ENCODE measurements at regions not wholly inside any gene's neighbourhood (a gene's known extent, or its start where the extent isn't known, plus 50 kb on each side); places are given as distances from the start of the nearest gene placed in this dataset.
"Not testable (repeated sequence)": the region's sequence is repeated elsewhere in the genome, so short reads cannot be mapped to it uniquely, and the experiment has no call there.

DNA sequence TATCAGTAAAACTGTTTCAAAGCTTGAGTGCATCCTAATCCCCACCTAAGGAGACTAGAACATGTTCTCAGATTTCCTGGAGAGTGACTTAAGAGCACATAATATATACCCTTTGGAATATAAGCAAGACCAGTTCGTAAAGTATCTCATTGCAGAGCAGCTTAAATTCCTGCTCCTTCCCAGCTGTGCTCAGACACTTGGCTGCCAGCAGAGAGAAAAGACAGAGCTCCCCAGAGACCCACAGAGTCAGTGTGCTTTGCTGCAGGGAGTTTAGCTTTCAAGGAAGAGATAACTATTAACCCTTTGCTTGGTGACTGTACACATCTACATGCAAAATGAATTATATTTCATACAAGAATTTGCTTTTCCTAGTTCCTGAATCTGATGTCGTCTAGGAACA, 338.1 kb upstream of the ARHGEF26 start:
- peak; percentile 44 for DNase-seq
- H3K27ac Mint-ChIP-seq (ENCODE audit: unreplicated experiment), result peak overlapping the region; percentile 26
- TF ChIP-seq, protein P1, sequence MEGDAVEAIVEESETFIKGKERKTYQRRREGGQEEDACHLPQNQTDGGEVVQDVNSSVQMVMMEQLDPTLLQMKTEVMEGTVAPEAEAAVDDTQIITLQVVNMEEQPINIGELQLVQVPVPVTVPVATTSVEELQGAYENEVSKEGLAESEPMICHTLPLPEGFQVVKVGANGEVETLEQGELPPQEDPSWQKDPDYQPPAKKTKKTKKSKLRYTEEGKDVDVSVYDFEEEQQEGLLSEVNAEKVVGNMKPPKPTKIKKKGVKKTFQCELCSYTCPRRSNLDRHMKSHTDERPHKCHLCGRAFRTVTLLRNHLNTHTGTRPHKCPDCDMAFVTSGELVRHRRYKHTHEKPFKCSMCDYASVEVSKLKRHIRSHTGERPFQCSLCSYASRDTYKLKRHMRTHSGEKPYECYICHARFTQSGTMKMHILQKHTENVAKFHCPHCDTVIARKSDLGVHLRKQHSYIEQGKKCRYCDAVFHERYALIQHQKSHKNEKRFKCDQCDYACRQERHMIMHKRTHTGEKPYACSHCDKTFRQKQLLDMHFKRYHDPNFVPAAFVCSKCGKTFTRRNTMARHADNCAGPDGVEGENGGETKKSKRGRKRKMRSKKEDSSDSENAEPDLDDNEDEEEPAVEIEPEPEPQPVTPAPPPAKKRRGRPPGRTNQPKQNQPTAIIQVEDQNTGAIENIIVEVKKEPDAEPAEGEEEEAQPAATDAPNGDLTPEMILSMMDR (IDR thresholded peaks at IDR 0.05; ENCODE audit: partially characterized antibody, unreplicated experiment), result no peak

DNA sequence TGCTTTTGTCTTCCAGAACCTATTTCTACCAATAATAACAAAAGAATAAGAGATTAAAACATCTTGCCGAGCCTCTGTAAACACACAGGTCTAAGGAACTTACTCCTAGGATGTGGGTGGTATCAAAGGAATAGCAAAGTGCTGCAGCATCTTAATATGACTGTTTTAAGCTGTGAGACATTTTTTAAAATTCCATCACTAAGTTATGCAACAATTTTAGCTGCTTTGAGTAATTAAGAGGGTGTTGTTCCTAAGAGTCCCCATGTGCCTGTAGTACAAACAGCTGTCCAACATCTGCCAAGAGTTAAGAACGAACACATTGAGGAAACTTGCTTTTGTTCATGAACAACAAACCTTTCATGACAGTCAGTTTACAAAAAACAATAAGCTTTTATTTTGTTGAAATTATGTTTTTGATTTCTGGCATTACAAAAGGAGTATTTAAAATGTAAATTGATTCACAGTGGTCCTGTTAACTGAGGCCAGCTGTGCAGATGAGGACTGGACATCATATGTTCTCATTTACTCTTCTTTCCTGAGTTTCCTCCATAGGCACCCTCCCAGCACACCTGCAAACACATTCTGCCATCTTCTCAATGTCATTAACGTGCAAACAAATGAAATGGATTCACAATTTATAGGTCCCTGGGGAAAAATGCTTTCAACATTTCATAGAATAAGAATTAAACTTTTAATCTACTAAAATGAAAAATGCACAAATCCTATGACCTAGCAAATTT, 337.3 kb upstream of the ARHGEF26 start:
- H3K27me3 Mint-ChIP-seq (ENCODE audit: unreplicated experiment), result peaks cover 3% of the 10 kb centered on the region
- no peak overlapping the region for H3K27ac Mint-ChIP-seq (ENCODE audit: unreplicated experiment)
- H3K4me3 Mint-ChIP-seq (ENCODE audit: unreplicated experiment), result no peak overlapping the region
- TF ChIP-seq, protein P1 (IDR thresholded peaks at IDR 0.05; ENCODE audit: partially characterized antibody, unreplicated experiment), result no peak
- no peak for DNase-seq
- H3K4me1 Mint-ChIP-seq (ENCODE audit: low read depth, unreplicated experiment), result peaks cover 11% of the 10 kb centered on the region
- peaks cover 3% of the 10 kb centered on the region for H3K9me3 Mint-ChIP-seq (ENCODE audit: unreplicated experiment)
- H3K36me3 Mint-ChIP-seq (ENCODE audit: unreplicated experiment), result no peaks in the 10 kb centered on the region

More for the DNA sequence above, 338.1 kb upstream of the ARHGEF26 start:
- peaks cover 11% of the 10 kb centered on the region for H3K4me1 Mint-ChIP-seq (ENCODE audit: low read depth, unreplicated experiment)
- H3K4me3 Mint-ChIP-seq (ENCODE audit: unreplicated experiment), result peak overlapping the region; percentile 14
- peaks cover 3% of the 10 kb centered on the region for H3K27me3 Mint-ChIP-seq (ENCODE audit: unreplicated experiment)
- H3K9me3 Mint-ChIP-seq (ENCODE audit: unreplicated experiment), result peaks cover 3% of the 10 kb centered on the region
- H3K36me3 Mint-ChIP-seq (ENCODE audit: unreplicated experiment), result no peaks in the 10 kb centered on the region

DNA sequence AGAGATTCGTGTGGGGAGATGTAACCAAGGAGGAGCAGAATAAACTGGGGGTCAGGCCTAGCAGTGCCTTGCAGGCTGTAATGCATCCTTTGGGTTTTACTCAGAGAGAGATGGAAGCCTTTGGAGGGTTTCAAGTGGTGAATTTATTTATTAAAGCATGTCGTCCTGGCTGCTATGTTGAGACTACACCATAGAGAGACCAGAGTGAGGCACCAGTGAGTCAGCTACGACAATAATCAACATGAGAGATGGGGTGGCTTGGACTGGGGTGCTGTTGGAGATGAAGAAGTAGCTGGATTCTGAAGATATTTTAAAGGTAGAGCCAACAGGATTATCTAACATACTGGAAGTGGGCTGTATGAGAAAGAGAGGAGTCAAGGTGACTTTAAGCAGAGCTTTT, 335.3 kb upstream of the ARHGEF26 start:
- H3K36me3 Mint-ChIP-seq (ENCODE audit: unreplicated experiment), result no peaks in the 10 kb centered on the region
- H3K27me3 Mint-ChIP-seq (ENCODE audit: unreplicated experiment), result peaks cover 3% of the 10 kb centered on the region
- no peak for DNase-seq
- peaks cover 11% of the 10 kb centered on the region for H3K4me1 Mint-ChIP-seq (ENCODE audit: low read depth, unreplicated experiment)
- no peak overlapping the region for H3K4me3 Mint-ChIP-seq (ENCODE audit: unreplicated experiment)
- no peak overlapping the region for H3K27ac Mint-ChIP-seq (ENCODE audit: unreplicated experiment)
- TF ChIP-seq, protein P1 (IDR thresholded peaks at IDR 0.05; ENCODE audit: partially characterized antibody, unreplicated experiment), result no peak
- peaks cover 6% of the 10 kb centered on the region for H3K9me3 Mint-ChIP-seq (ENCODE audit: unreplicated experiment)

DNA sequence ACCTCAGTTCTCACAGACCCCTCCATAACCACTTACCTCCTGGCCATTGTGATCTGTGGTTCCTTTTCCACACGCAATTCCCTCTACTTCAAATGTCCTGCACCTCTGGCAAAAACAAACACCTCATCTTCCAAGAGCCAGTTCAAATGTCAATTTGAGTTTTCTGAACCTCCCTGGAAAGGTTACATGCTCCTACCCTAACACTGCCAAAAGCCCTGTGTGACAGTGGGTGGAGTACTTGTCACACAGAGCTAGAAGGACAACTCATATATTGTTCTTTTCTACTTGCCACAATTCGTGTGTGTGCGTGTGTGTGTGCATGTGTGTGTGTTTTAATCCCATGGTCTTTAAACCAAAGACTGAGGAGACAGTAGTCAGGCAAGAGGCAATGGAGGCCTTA, 331.8 kb upstream of the ARHGEF26 start:
- TF ChIP-seq, protein P1 (IDR thresholded peaks at IDR 0.05; ENCODE audit: partially characterized antibody, unreplicated experiment), result no peak
- Mint-ChIP-seq H3K36me3 (ENCODE audit: unreplicated experiment) (no peaks in the 10 kb centered on the region), H3K27ac (ENCODE audit: unreplicated experiment) (no peak overlapping the region), H3K9me3 (ENCODE audit: unreplicated experiment) (peaks cover 5% of the 10 kb centered on the region), H3K27me3 (ENCODE audit: unreplicated experiment) (peaks cover 1% of the 10 kb centered on the region), H3K4me3 (ENCODE audit: unreplicated experiment) (no peak overlapping the region), H3K4me1 (ENCODE audit: low read depth, unreplicated experiment) (no peaks in the 10 kb centered on the region)
- no peak for DNase-seq

DNA sequence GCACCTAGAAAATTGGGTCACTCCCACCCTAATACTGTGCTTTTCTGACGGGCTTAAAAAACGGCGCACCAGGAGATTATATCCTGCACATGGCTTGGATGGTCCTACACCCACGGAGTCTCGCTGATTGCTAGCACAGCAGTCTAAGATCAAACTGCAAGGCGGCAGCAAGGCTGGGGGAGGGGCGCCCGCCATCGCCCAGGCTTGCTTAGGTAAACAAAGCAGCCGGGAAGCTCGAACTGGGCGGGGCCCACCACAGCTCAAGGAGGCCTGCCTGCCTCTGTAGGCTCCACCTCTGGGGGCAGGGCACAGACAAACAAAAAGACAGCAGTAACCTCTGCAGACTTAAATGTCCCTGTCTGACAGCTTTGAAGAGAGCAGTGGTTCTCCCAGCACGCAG, 324.1 kb upstream of the ARHGEF26 start:
- H3K4me1 Mint-ChIP-seq (ENCODE audit: low read depth, unreplicated experiment); H3K4me3 Mint-ChIP-seq (ENCODE audit: unreplicated experiment); H3K27me3 Mint-ChIP-seq (ENCODE audit: unreplicated experiment); DNase-seq; H3K36me3 Mint-ChIP-seq (ENCODE audit: unreplicated experiment); H3K9me3 Mint-ChIP-seq (ENCODE audit: unreplicated experiment); H3K27ac Mint-ChIP-seq (ENCODE audit: unreplicated experiment): not testable (repeated sequence)
